Vagina (tissue), 2 donors: ENCODE measurements at regions not wholly inside any gene's neighbourhood (a gene's known extent, or its start where the extent isn't known, plus 50 kb on each side); places are given as distances from the start of the nearest gene placed in this dataset.

Experiments
- POLR2A ChIP-seq, 2 donors: fragments of 450-650 bp; IDR thresholded peaks; one replicate each; pipeline ENCODE4 v1.6.1; 2017; ENCODE audit warnings: antibody characterized with exemption in 2 of 2, mild to moderate bottlenecking in 2 of 2, moderate library complexity in 2 of 2
- POLR2AphosphoS5 ChIP-seq, 2 donors: sonication (generic); formaldehyde crosslinking; IDR thresholded peaks; one replicate each; pipeline ENCODE4 v1.9.0; 2017; ENCODE audit warnings: antibody characterized with exemption in 2 of 2, mild to moderate bottlenecking in 2 of 2, low read depth in 1 of 2; ENCODE audit not compliant: insufficient read depth in 1 of 2
- TF ChIP-seq, protein P1 (sequence below), 3 experiments: fragments of 450-650 bp in 2 of 3; fragments of 200-600 bp in 1 of 3; sonication (generic) in 1 of 3; IDR thresholded peaks; one replicate each; pipeline ENCODE4 v1.5.1; 2017 to 2019; ENCODE audit warnings: antibody characterized with exemption in 3 of 3, mild to moderate bottlenecking in 2 of 3, moderate library complexity in 2 of 3

DNA sequence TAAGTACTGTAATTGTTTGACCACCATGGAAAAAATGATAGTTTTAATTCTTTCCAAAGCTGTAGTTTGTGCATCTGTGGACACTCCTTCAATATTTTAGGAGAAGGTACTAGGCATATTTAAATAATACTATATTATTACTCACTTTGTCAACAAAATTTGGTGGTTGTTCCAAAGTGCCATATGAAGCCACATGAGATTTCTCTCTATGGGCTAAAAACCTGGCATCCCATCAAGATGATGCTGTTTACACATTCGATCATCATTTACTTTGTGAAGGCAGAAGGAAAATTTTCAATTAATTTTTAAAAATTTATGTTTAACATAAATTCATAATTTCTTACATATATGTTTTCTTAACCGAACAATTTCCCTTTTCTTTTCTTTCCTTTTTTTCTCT is 502.6 kb upstream of the JAG1 start:
- TF ChIP-seq, protein P1, sequence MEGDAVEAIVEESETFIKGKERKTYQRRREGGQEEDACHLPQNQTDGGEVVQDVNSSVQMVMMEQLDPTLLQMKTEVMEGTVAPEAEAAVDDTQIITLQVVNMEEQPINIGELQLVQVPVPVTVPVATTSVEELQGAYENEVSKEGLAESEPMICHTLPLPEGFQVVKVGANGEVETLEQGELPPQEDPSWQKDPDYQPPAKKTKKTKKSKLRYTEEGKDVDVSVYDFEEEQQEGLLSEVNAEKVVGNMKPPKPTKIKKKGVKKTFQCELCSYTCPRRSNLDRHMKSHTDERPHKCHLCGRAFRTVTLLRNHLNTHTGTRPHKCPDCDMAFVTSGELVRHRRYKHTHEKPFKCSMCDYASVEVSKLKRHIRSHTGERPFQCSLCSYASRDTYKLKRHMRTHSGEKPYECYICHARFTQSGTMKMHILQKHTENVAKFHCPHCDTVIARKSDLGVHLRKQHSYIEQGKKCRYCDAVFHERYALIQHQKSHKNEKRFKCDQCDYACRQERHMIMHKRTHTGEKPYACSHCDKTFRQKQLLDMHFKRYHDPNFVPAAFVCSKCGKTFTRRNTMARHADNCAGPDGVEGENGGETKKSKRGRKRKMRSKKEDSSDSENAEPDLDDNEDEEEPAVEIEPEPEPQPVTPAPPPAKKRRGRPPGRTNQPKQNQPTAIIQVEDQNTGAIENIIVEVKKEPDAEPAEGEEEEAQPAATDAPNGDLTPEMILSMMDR (IDR thresholded peaks at IDR 0.05), result no peak
- no peak for TF ChIP-seq POLR2A (IDR thresholded peaks at IDR 0.05)
- TF ChIP-seq POLR2AphosphoS5 (IDR thresholded peaks at IDR 0.05; ENCODE audit: insufficient read depth in 1 of 2, low read depth in 1 of 2), result no peak
